Activated CD8-positive, alpha-beta memory T cell treated with anti-CD3 and anti-CD28 coated beads for 48 hours (primary cell): ENCODE measurements at regions not wholly inside any gene's neighbourhood (a gene's known extent, or its start where the extent isn't known, plus 50 kb on each side); places are given as distances from the start of the nearest gene placed in this dataset.

Source experiments
- DNase-seq, 3 experiments: peaks; one replicate each; pipeline ENCODE4 v3.0.0-alpha.2; 2020; ENCODE audit warnings: low read depth in 2 of 3, low spot score in 2 of 3

- DNase-seq = no peak
These were observed 549.6 kb downstream of the PCDH17 start for GRCh38 chr13:58181111-58181510.

GRCh38 chr13:58187881-58188280, 556.3 kb downstream of the PCDH17 start:
- no peak for DNase-seq

- DNase-seq = no peak
These were observed 559.0 kb downstream of the PCDH17 start for GRCh38 chr13:58190577-58190976.

- no peak for DNase-seq
These were observed 560.2 kb downstream of the PCDH17 start for GRCh38 chr13:58191754-58192153.

- no peak for DNase-seq
These were observed 570.6 kb downstream of the PCDH17 start for GRCh38 chr13:58202099-58202498.

GRCh38 chr13:58207501-58207900, 576.0 kb downstream of the PCDH17 start:
- DNase-seq = no peak

- DNase-seq = no peak
These were observed 603.9 kb downstream of the PCDH17 start for GRCh38 chr13:58235454-58235853.

GRCh38 chr13:58238972-58239773, 607.6 kb downstream of the PCDH17 start:
- no peak for DNase-seq

GRCh38 chr13:58239774-58240268, 608.3 kb downstream of the PCDH17 start:
- DNase-seq = no peak

GRCh38 chr13:58247080-58247479, 615.5 kb downstream of the PCDH17 start:
- DNase-seq = no peak

GRCh38 chr13:58254943-58255342, 623.4 kb downstream of the PCDH17 start:
- DNase-seq = no peak

GRCh38 chr13:58266271-58266670, 634.7 kb downstream of the PCDH17 start:
- DNase-seq = no peak

- no peak for DNase-seq
These were observed 667.1 kb downstream of the PCDH17 start for GRCh38 chr13:58298556-58299135.

- no peak for DNase-seq
These were observed 668.7 kb downstream of the PCDH17 start for GRCh38 chr13:58300224-58300623.

- DNase-seq = no peak
These were observed 669.6 kb downstream of the PCDH17 start for GRCh38 chr13:58300974-58301681.

GRCh38 chr13:58302349-58302748, 670.8 kb downstream of the PCDH17 start:
- no peak for DNase-seq

GRCh38 chr13:58306062-58306461, 674.5 kb downstream of the PCDH17 start:
- no peak for DNase-seq

- no peak for DNase-seq
These were observed 681.7 kb downstream of the PCDH17 start for GRCh38 chr13:58313219-58313618.

GRCh38 chr13:58318495-58319167, 687.1 kb downstream of the PCDH17 start:
- DNase-seq = no peak

GRCh38 chr13:58324161-58324560, 692.6 kb downstream of the PCDH17 start:
- no peak for DNase-seq

GRCh38 chr13:58329746-58330145, 698.2 kb downstream of the PCDH17 start:
- DNase-seq = no peak
